KMS-11 (cell line): ENCODE measurements at regions not wholly inside any gene's neighbourhood (a gene's known extent, or its start where the extent isn't known, plus 50 kb on each side); places are given as distances from the start of the nearest gene placed in this dataset.

Experiments used
- H2AFZ ChIP-seq: fragments of 200-600 bp; sonication (generic); 2 replicates; pipeline ENCODE4 v1.6.1; 2016; ENCODE audit warnings: antibody characterized with exemption, mixed run types, low read depth
- H3K27ac ChIP-seq: fragments of 200-600 bp; sonication (generic); 2 replicates; pipeline ENCODE4 v1.6.1; 2016; ENCODE audit warnings: mild to moderate bottlenecking, mixed run types
- H3K27me3 ChIP-seq: fragments of 200-600 bp; sonication (generic); 2 replicates; pipeline ENCODE4 v1.6.1; 2017; ENCODE audit warnings: mild to moderate bottlenecking, low read depth, mixed run types, moderate library complexity; ENCODE audit not compliant: insufficient read depth
- H3K36me3 ChIP-seq: fragments of 200-600 bp; sonication (generic); 2 replicates; pipeline ENCODE4 v1.6.1; 2017; ENCODE audit warnings: mild to moderate bottlenecking, mixed run types; ENCODE audit not compliant: insufficient read depth
- H3K4me1 ChIP-seq: fragments of 200-600 bp; sonication (generic); 2 replicates; pipeline ENCODE4 v1.6.1; 2016; ENCODE audit warnings: mild to moderate bottlenecking, low read depth, mixed run types; ENCODE audit not compliant: poor library complexity, severe bottlenecking
- H3K4me2 ChIP-seq: fragments of 200-600 bp; sonication (generic); 2 replicates; pipeline ENCODE4 v1.7.0; 2016; ENCODE audit warnings: mild to moderate bottlenecking, mixed run types
- H3K4me3 ChIP-seq: fragments of 200-600 bp; sonication (generic); IDR thresholded peaks from 2 replicates; pipeline ENCODE4 v1.6.1; 2017; ENCODE audit warnings: low read depth, low read length, mixed read lengths; ENCODE audit not compliant: insufficient read depth
- H3K79me2 ChIP-seq: fragments of 200-600 bp; sonication (generic); 2 replicates; pipeline ENCODE4 v1.6.1; 2016; ENCODE audit warnings: low read depth, mixed run types; ENCODE audit not compliant: insufficient read depth
- H3K9ac ChIP-seq: fragments of 200-600 bp; sonication (generic); 2 replicates; pipeline ENCODE4 v1.6.1; 2016; ENCODE audit warnings: mild to moderate bottlenecking, mixed run types
- H4K20me1 ChIP-seq: fragments of 200-600 bp; sonication (generic); 2 replicates; pipeline ENCODE4 v1.6.1; 2016; ENCODE audit warnings: mild to moderate bottlenecking, mixed run types; ENCODE audit not compliant: insufficient read depth
- TF ChIP-seq, protein P1 (sequence below): fragments of 200-600 bp; sonication (generic); conservative IDR thresholded peaks from 2 replicates; pipeline ENCODE4 v1.6.1; 2017; ENCODE audit warnings: low read depth, mild to moderate bottlenecking, antibody characterized with exemption, low read length, moderate library complexity, mixed read lengths

DNA sequence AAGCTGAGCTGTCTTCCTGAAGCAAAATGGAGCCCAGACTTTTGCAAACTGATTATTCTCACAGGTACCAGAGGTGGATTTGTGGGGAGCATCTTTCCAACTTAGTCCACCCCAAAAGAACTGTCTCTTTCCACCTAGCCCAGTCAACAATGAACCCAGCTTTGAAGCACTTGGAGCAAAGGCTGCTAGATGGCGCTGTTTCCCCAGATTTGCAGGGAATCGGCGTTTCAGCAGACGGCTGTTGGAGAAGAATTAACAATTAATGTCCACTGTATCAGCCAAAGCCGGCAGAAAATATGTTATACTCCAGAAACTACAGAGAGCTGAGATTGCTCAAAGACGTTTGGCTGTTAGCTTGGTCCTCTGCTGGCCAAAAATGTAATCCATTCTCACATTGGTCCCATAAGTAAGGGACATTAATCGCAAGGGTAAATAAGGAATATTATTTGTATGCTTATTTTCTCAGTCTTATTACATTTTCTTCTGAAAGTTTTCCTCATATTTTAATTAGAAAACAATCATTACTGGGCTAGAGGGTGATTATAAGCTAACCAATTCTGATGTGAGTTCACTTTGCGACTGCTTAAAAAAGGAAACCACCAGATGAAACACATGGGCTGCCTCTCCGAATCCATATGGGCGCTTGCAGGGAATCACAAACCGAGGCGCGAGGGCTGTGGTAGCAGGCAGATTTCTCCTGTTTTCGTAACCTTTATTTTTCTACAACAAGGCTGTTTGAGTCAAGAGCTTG is 423.8 kb upstream of the MEX3C start:
- no peaks in the 10 kb centered on the region for H3K36me3 ChIP-seq
- no peak overlapping the region for H3K9ac ChIP-seq
- H3K79me2 ChIP-seq = no peaks in the 10 kb centered on the region
- no peak overlapping the region for H3K27ac ChIP-seq
- H2AFZ ChIP-seq = peak overlapping the region; percentile 15; the same call in 1 of the 2 replicates
- H3K4me2 ChIP-seq = peak overlapping the region; percentile 22; the same call in 1 of the 2 replicates
- H3K4me1 ChIP-seq = peaks cover 7% of the 10 kb centered on the region
- H3K27me3 ChIP-seq = no peaks in the 10 kb centered on the region
- H3K4me3 ChIP-seq = no peak overlapping the region
- TF ChIP-seq, protein P1, sequence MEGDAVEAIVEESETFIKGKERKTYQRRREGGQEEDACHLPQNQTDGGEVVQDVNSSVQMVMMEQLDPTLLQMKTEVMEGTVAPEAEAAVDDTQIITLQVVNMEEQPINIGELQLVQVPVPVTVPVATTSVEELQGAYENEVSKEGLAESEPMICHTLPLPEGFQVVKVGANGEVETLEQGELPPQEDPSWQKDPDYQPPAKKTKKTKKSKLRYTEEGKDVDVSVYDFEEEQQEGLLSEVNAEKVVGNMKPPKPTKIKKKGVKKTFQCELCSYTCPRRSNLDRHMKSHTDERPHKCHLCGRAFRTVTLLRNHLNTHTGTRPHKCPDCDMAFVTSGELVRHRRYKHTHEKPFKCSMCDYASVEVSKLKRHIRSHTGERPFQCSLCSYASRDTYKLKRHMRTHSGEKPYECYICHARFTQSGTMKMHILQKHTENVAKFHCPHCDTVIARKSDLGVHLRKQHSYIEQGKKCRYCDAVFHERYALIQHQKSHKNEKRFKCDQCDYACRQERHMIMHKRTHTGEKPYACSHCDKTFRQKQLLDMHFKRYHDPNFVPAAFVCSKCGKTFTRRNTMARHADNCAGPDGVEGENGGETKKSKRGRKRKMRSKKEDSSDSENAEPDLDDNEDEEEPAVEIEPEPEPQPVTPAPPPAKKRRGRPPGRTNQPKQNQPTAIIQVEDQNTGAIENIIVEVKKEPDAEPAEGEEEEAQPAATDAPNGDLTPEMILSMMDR = peak; percentile 98
- no peaks in the 10 kb centered on the region for H4K20me1 ChIP-seq

GRCh38 chr18:51621864-51622160 is 424.3 kb upstream of the MEX3C start:
- H3K27me3 ChIP-seq = no peaks in the 10 kb centered on the region
- peaks cover 7% of the 10 kb centered on the region for H3K4me1 ChIP-seq
- TF ChIP-seq, protein P1 = no peak
- H4K20me1 ChIP-seq = no peaks in the 10 kb centered on the region
- H3K9ac ChIP-seq = no peak overlapping the region
- no peak overlapping the region for H3K4me3 ChIP-seq
- 0 out of 2 replicates have a peak overlapping the region, but pooled peaks have one; percentile 15 for H2AFZ ChIP-seq
- no peaks in the 10 kb centered on the region for H3K79me2 ChIP-seq
- H3K4me2 ChIP-seq = no peak overlapping the region
- H3K27ac ChIP-seq = no peak overlapping the region
- no peaks in the 10 kb centered on the region for H3K36me3 ChIP-seq

DNA sequence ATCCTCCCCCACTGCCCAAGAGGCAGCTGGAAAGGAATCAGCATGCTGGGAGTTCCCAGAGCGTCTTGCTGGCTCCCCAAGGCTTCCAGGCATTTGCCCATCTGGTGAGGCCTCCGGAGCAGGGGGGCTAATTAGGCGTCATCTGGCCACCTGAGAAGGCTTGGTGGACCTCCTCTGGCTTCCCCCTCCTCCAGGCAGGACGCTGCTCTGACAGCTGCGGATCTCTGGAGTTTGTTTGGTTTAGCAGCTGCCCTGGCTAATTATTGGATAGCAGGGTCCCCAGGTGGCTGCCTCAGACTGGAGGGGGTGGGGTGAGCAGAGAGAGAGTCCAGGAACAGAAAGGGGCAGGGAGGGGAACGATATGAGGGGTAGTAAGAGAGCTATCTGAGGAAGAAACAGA is 425.2 kb upstream of the MEX3C start:
- H3K79me2 ChIP-seq = no peaks in the 10 kb centered on the region
- no peak overlapping the region for H3K9ac ChIP-seq
- H2AFZ ChIP-seq = no peak overlapping the region
- no peak overlapping the region for H3K4me2 ChIP-seq
- H3K4me1 ChIP-seq = peaks cover 7% of the 10 kb centered on the region
- TF ChIP-seq, protein P1 = no peak
- no peaks in the 10 kb centered on the region for H3K36me3 ChIP-seq
- no peak overlapping the region for H3K27ac ChIP-seq
- H3K27me3 ChIP-seq = no peaks in the 10 kb centered on the region
- no peaks in the 10 kb centered on the region for H4K20me1 ChIP-seq
- no peak overlapping the region for H3K4me3 ChIP-seq

- no peaks in the 10 kb centered on the region for H4K20me1 ChIP-seq
- no peak overlapping the region for H3K4me2 ChIP-seq
- TF ChIP-seq, protein P1 = no peak
- H3K79me2 ChIP-seq = no peaks in the 10 kb centered on the region
- H3K4me1 ChIP-seq = peaks cover 7% of the 10 kb centered on the region
- no peak overlapping the region for H3K4me3 ChIP-seq
- no peak overlapping the region for H3K9ac ChIP-seq
- H3K27me3 ChIP-seq = no peaks in the 10 kb centered on the region
- H2AFZ ChIP-seq = no peak overlapping the region
- no peak overlapping the region for H3K27ac ChIP-seq
- H3K36me3 ChIP-seq = no peaks in the 10 kb centered on the region
Observed at GRCh38 chr18:51623653-51624052, 426.2 kb upstream of the MEX3C start.
